ENCODE measurements at regions not wholly inside any gene's neighbourhood (a gene's known extent, or its start where the extent isn't known, plus 50 kb on each side); places are given as distances from the start of the nearest gene placed in this dataset.

DNA sequence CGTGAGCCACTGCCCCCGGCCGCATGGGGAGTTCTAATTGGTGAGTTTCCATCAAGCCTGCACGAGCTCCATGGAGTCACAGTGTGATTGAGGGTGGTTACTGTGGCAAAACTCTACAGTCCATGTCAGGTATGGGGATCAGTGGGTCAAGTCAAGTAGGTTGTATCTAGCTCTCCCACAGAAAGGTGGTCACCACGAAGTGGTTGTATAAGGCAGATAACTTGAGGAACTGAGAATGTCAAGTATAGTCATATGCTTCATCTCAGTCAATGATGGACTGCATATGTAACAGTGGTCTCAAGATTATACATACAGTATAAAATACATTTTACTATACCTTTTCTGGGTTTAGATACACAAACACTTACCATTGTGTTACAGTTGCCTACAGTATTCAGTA, 348.6 kb upstream of the ZP4 start:
- no peak for DNase-seq (ENCODE audit: low read depth)
- TF ChIP-seq, protein P1, sequence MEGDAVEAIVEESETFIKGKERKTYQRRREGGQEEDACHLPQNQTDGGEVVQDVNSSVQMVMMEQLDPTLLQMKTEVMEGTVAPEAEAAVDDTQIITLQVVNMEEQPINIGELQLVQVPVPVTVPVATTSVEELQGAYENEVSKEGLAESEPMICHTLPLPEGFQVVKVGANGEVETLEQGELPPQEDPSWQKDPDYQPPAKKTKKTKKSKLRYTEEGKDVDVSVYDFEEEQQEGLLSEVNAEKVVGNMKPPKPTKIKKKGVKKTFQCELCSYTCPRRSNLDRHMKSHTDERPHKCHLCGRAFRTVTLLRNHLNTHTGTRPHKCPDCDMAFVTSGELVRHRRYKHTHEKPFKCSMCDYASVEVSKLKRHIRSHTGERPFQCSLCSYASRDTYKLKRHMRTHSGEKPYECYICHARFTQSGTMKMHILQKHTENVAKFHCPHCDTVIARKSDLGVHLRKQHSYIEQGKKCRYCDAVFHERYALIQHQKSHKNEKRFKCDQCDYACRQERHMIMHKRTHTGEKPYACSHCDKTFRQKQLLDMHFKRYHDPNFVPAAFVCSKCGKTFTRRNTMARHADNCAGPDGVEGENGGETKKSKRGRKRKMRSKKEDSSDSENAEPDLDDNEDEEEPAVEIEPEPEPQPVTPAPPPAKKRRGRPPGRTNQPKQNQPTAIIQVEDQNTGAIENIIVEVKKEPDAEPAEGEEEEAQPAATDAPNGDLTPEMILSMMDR (IDR thresholded peaks at IDR 0.05; ENCODE audit: insufficient read depth, low read depth, low read length) = no peak
- H3K4me3 ChIP-seq (ENCODE audit: low read depth, low read length) = no peak overlapping the region

DNA sequence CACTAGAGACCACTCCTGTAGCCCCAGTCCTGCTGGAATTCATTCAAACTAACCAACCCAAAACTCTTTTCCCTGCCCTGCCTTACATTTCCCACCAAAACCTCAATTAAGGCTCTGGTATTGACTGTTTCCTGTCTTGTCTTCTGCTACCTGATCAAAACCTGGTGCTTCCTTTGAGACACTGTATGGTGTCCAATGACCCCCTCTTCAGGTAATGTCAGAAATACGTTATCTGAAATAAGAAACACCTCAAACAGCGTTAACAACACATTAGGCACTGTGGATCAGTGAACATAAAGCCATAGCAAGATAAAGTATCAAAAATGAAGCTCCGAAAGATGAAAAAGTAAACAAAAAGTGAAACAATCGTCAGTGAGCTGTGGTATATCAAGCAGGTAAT, 343.2 kb upstream of the ZP4 start:
- no peak for DNase-seq (ENCODE audit: low read depth)
- no peak overlapping the region for H3K4me3 ChIP-seq (ENCODE audit: low read depth, low read length)
- TF ChIP-seq, protein P1 (IDR thresholded peaks at IDR 0.05; ENCODE audit: insufficient read depth, low read depth, low read length) = no peak

DNA sequence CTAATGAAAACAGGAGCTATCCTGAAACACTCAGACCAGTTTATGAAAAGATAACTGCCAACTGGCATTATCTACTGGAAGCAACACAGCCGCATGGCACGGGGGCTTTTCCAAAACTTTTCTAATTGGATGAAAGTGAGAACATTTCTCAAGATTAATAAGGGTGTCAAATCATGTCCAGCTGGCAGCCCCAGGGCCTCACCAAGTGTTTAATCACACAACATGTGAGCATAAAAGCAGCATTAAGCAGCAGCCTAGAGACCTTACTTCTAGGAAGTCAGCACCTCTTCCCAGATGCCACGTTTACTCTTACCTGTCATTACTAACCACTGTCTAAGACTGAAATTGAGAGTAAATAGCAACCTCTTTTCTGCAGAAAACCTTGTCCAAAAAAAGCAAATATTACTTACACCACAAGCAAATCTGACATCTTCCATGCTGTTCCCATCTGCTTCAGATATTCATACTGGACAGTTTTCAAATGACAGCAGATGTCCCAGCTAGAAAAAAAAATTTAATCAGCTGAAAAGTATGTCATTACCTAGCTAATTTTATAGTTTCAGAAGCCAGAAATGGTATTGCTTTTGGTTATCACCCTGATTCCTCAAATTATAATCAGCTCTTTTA, 341.5 kb upstream of the ZP4 start:
- H3K4me3 ChIP-seq (ENCODE audit: low read depth, low read length) = no peak overlapping the region
- TF ChIP-seq, protein P1 (IDR thresholded peaks at IDR 0.05; ENCODE audit: insufficient read depth, low read depth, low read length) = no peak
- no peak for DNase-seq (ENCODE audit: low read depth)

DNA sequence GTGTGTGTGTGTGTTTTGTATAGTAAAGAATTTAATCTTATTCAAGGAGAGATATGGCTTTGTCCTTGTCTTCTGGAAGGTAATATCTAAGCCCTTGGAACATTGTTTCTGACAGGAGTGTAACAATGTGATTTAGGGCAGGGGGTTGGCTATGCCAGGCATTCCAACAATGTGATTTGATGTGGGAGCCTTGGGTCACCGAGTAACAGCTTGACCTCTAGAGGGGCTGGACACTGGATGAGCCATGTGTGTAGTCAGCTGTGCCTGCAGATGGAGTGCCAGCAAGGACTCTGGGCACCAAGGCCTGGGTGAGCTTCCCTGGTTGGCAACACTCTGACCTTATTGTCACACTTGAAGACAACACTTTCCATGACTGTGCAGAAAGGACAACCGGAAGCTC, 336.1 kb upstream of the ZP4 start:
- DNase-seq (ENCODE audit: low read depth) = no peak
- TF ChIP-seq, protein P1 (IDR thresholded peaks at IDR 0.05; ENCODE audit: insufficient read depth, low read depth, low read length) = no peak
- no peak overlapping the region for H3K4me3 ChIP-seq (ENCODE audit: low read depth, low read length)

DNA sequence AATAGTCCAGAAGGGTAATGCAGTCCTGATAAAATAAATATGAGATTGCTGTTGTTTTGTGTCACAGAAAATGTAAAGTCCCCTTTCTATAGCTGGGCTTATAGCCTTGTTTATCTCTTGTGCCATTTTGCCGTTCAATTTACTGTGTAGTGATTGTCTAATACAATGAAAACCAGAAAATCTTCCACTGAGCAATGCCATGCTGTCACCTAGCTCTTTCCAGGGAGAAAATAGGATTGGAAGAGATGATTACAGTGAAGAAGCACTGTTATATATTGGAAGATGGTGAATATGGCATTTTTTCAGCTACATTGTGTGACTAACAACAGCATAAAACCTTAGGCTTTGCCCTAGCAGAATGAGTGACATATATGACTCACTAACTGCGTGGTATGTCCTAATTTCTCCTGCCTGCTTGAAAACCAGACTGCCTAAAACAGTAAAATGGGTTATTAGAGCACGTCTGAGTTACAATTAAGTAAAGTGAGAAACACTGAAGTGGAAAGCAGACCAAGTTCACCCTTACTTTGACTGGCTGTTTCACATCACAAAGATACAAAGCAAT, 332.4 kb upstream of the ZP4 start:
- no peak overlapping the region for H3K4me3 ChIP-seq (ENCODE audit: low read depth, low read length)
- DNase-seq (ENCODE audit: low read depth) = no peak
- TF ChIP-seq, protein P1 (IDR thresholded peaks at IDR 0.05; ENCODE audit: insufficient read depth, low read depth, low read length) = no peak

DNA sequence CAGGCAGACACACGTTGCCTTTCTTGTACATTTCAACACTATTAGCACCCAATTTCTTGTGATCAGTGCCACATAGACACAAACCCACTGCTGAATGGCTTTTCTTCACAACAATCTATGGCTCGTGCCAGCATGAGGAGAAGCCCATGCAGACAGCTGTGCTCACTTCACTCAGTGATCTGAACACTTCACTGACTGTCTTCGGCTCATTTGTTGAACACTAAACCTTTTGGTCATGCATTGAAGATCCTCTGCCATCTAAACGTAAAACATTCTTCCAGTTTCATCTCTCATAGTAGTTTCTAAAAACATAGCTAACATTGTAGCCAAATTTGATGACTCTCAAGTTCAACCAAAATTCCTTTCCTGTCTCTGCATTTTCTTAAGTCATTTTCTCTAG, 331.0 kb upstream of the ZP4 start:
- DNase-seq (ENCODE audit: low read depth) = no peak
- no peak overlapping the region for H3K4me3 ChIP-seq (ENCODE audit: low read depth, low read length)
- TF ChIP-seq, protein P1 (IDR thresholded peaks at IDR 0.05; ENCODE audit: insufficient read depth, low read depth, low read length) = no peak

DNA sequence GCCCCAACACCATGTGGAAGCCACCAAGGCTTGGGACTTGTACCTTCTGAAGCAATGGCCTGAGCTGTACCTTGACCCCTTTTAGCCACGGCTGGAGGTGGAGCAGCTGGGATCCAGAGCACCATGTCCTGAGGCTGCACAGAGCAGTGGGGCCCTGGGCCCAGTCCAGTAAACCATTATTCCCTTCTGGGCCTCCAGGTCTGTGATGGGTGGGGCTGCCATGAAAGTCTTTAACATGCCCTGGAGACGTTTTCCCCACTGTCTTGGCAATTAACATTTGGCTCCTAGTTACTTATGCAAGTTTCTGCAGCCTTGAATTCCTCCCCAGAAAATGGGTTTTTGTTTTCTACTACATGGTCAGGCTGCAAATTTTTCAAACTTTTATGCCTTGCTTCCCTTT, 323.7 kb upstream of the ZP4 start:
- no peak for DNase-seq (ENCODE audit: low read depth)
- TF ChIP-seq, protein P1 (IDR thresholded peaks at IDR 0.05; ENCODE audit: insufficient read depth, low read depth, low read length) = no peak
- no peak overlapping the region for H3K4me3 ChIP-seq (ENCODE audit: low read depth, low read length)
